Osteocyte (in vitro differentiated cells): ENCODE measurements at regions not wholly inside any gene's neighbourhood (a gene's known extent, or its start where the extent isn't known, plus 50 kb on each side); places are given as distances from the start of the nearest gene placed in this dataset.

ENCODE experiments used
- DNase-seq: peaks from one replicate; pipeline ENCODE4 v3.0.0; 2021; ENCODE audit warnings: mixed read lengths; ENCODE audit not compliant: unreplicated experiment; ENCODE audit errors: extremely low spot score
- H3K27ac Mint-ChIP-seq: one replicate; pipeline ENCODE4 v1.8.0; 2021; ENCODE audit warnings: mild to moderate bottlenecking, mixed read lengths; ENCODE audit not compliant: unreplicated experiment
- H3K27me3 Mint-ChIP-seq: one replicate; pipeline ENCODE4 v1.8.0; 2021; ENCODE audit warnings: mixed read lengths; ENCODE audit not compliant: unreplicated experiment
- H3K36me3 Mint-ChIP-seq: one replicate; pipeline ENCODE4 v1.8.0; 2021; ENCODE audit warnings: mixed read lengths; ENCODE audit not compliant: unreplicated experiment
- H3K4me1 Mint-ChIP-seq: one replicate; pipeline ENCODE4 v1.8.0; 2021; ENCODE audit warnings: mixed read lengths; ENCODE audit not compliant: unreplicated experiment
- H3K4me3 Mint-ChIP-seq: one replicate; pipeline ENCODE4 v1.8.0; 2021; ENCODE audit warnings: mild to moderate bottlenecking, moderate library complexity, mixed read lengths; ENCODE audit not compliant: unreplicated experiment
- H3K9me3 Mint-ChIP-seq: one replicate; pipeline ENCODE4 v1.8.0; 2021; ENCODE audit warnings: mixed read lengths; ENCODE audit not compliant: unreplicated experiment
- TF ChIP-seq, protein P1 (sequence below): fragments of 200-600 bp; sonication (generic); IDR thresholded peaks from 2 replicates; pipeline ENCODE4 v1.5.0; 2021; ENCODE audit warnings: antibody characterized with exemption, mild to moderate bottlenecking, moderate library complexity

DNA sequence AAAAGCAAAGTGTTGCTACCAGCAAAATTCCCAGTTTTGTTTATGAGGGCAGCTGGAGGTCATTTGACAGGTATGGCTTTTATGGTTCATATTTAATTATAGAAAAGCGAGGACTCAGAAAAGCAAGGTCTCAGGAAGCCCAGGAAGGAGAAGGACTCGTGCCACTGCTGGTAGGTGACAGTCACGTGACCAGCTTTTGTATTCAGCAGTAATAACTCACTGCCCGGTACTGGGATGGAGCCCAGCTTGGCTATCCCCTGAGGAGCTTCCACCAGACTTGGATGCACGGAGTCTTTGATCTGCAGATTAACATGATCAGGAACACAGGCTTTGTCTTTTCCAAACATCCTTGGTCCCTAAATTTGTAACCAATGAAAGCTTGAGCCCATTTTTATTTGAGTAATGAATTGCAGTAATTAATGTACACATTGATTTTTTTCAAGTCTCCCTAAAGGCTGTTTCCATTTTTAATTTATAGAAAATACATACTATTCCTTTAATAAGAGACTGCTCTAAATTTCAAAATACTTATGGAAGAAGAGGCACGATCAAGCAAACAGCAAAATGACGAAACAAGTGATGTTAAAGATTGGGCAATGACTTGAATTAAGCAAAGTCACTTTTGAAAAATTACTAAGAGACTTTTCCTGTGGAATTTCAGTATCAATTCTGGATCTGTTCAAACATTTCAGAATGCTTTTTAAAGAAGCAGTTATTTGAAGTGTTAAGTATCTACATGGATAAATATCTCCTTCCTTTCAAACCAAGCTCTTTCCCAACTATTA lies 251.7 kb upstream of the HNRNPA3 start:
- Mint-ChIP-seq H3K4me3 (no peak overlapping the region), H3K36me3 (no peaks in the 10 kb centered on the region), H3K27ac (no peak overlapping the region), H3K9me3 (no peaks in the 10 kb centered on the region), H3K4me1 (no peaks in the 10 kb centered on the region), H3K27me3 (peaks cover 24% of the 10 kb centered on the region)
- TF ChIP-seq, protein P1, sequence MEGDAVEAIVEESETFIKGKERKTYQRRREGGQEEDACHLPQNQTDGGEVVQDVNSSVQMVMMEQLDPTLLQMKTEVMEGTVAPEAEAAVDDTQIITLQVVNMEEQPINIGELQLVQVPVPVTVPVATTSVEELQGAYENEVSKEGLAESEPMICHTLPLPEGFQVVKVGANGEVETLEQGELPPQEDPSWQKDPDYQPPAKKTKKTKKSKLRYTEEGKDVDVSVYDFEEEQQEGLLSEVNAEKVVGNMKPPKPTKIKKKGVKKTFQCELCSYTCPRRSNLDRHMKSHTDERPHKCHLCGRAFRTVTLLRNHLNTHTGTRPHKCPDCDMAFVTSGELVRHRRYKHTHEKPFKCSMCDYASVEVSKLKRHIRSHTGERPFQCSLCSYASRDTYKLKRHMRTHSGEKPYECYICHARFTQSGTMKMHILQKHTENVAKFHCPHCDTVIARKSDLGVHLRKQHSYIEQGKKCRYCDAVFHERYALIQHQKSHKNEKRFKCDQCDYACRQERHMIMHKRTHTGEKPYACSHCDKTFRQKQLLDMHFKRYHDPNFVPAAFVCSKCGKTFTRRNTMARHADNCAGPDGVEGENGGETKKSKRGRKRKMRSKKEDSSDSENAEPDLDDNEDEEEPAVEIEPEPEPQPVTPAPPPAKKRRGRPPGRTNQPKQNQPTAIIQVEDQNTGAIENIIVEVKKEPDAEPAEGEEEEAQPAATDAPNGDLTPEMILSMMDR, result no peak
- no peak for DNase-seq

DNA sequence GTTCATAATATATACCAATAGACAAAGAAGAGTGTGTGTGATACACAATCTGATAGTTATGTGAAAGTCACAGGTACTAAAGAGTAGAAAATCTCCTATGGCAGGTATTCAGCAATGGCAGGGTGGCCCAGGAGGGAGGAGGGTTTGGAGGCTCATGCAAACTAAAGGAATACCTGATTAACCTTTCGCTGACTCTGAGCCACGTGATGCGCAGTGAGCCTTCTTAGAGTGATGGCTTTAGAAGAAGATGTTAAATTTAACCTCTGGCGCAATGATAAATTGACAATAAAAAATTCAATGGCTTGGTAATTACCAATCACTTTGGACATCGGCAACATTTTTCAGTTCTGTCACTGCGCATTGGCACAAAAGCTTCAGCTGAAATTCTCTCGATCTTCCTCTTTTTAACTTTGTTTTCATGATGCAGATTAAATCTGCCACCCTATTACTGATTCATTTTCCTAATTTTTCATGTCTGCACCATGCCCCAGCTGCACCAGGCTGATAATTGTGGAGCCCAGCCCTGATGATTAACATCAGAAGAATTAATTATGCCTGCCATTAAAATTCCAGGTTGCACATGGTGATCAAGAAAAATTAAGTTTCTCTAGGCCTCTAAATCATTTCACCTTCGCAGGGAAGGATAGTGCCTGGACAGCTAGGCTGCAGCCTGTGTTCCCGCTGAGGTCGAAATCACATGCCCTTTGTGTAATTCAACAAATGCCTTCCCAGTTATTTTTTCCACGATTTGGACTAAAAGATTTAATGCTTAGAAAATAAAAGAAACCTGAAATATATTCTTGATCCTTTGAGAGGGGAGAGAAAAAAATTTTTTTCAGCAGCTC lies 250.6 kb upstream of the HNRNPA3 start:
- Mint-ChIP-seq H3K4me3 (no peak overlapping the region), H3K36me3 (no peaks in the 10 kb centered on the region), H3K4me1 (no peaks in the 10 kb centered on the region), H3K27me3 (peaks cover 26% of the 10 kb centered on the region), H3K9me3 (no peaks in the 10 kb centered on the region), H3K27ac (no peak overlapping the region)
- TF ChIP-seq, protein P1, result no peak
- no peak for DNase-seq

DNA sequence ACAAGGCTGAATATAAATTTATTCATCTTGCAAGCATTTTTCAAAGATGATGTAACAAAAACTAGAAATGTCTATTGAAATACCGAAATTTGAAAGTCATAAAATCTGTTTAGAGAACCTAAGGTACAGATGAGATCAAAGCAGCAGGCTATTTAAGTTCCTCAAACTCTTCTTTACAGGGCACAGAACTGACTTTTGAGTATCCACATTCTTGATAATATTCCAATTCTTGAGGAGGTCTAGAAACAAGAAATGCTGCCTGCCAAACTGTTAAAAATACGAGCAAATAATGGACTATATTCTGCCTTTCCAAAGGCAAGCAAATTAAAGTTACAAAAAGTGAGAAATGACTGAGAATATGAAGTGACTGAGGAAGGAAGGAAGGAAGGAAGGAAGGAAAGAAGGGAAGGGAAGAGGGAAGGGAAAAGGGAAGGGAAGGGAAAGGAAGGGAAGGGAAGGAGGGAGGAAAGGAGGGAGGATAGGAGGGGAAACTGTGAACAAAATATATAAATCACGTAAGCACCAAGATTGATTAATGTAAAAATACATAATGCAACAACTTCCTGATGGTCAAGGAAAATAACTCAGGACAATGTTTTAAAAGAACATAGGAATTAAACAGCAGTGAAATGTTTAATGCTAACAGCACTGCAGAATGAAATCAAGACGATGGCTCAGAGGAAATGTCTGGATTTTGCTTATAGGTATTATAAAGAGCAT lies 248.9 kb upstream of the HNRNPA3 start:
- Mint-ChIP-seq H3K4me1 (no peaks in the 10 kb centered on the region), H3K36me3 (no peaks in the 10 kb centered on the region), H3K4me3 (no peak overlapping the region), H3K27ac (no peak overlapping the region), H3K27me3 (peaks cover 31% of the 10 kb centered on the region), H3K9me3 (no peaks in the 10 kb centered on the region)
- TF ChIP-seq, protein P1, result no peak
- no peak for DNase-seq

DNA sequence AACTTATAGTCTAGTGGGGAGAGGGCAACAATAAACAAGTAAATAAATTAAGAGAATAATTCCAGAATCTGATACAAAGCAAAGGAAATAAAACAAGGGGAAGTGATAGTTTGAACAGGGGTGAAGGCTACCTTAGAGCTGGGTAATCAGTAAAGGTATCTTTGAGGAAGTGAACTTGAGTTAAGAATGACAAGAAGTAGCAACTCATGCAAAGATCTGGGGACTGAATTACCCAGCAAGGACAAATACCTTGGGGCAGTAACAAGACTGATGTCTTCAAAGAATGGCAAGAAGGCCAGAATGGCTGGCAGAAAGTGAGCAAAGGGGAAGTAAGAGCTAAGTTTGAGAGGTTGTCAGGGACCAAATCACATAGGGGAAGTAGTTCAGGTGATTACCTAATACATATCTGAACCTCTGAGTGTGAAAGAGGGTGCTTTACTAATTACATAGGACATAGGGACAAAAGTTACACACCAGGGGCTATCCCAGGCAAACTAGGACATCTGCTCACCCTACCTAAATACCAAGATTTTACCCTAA lies 244.6 kb upstream of the HNRNPA3 start:
- H3K4me1 Mint-ChIP-seq, result no peaks in the 10 kb centered on the region
- H3K36me3 Mint-ChIP-seq, result no peaks in the 10 kb centered on the region
- no peak overlapping the region for H3K27ac Mint-ChIP-seq

More for the DNA sequence above, 244.6 kb upstream of the HNRNPA3 start:
- DNase-seq, result no peak
- TF ChIP-seq, protein P1, result no peak
- H3K4me3 Mint-ChIP-seq, result no peak overlapping the region
- no peaks in the 10 kb centered on the region for H3K9me3 Mint-ChIP-seq
- peaks cover 24% of the 10 kb centered on the region for H3K27me3 Mint-ChIP-seq
